ENCODE measurements at regions not wholly inside any gene's neighbourhood (a gene's known extent, or its start where the extent isn't known, plus 50 kb on each side); places are given as distances from the start of the nearest gene placed in this dataset.

GRCh38 chr10:131748831-131749766, 151.7 kb upstream of the PPP2R2D start (continued):
- TF ChIP-seq ZNF280B (CRISPR knock-in tag; IDR thresholded peaks at IDR 0.05; ENCODE audit: borderline replicate concordance) (no peak; the same call in 1 of the 2 replicates), HNRNPUL1 (IDR thresholded peaks at IDR 0.05; ENCODE audit: low read depth, low read length) (no peak), NRL (CRISPR knock-in tag; IDR thresholded peaks at IDR 0.05; ENCODE audit: borderline replicate concordance) (peak; percentile 48; the same call in 1 of the 2 replicates), ERF (CRISPR knock-in tag; IDR thresholded peaks at IDR 0.05) (no peak), ZSCAN9 (CRISPR knock-in tag; IDR thresholded peaks at IDR 0.05; ENCODE audit: borderline replicate concordance) (no peak), PRDM15 (CRISPR knock-in tag; IDR thresholded peaks at IDR 0.05) (0 out of 2 replicates have a peak, but pooled peaks have one; percentile 36), MAX (IDR thresholded peaks at IDR 0.05) (peak; percentile 45), ZNF263 (CRISPR knock-in tag; IDR thresholded peaks at IDR 0.05) (peak; percentile 57), ZBTB39 (CRISPR knock-in tag; IDR thresholded peaks at IDR 0.05) (0 out of 2 replicates have a peak, but pooled peaks have one; percentile 30), ZNF616 (CRISPR knock-in tag; IDR thresholded peaks at IDR 0.05; ENCODE audit: low read depth) (no peak), SPEN (CRISPR knock-in tag; IDR thresholded peaks at IDR 0.05; ENCODE audit: low read depth) (0 out of 2 replicates have a peak, but pooled peaks have one; percentile 12), SMARCE1 (IDR thresholded peaks at IDR 0.05; ENCODE audit: borderline replicate concordance) (no peak), SMYD3 (CRISPR knock-in tag; IDR thresholded peaks at IDR 0.05) (peak; percentile 34; the same call in 1 of the 2 replicates)
